Transverse colon (tissue), 4 donors: ENCODE measurements at regions not wholly inside any gene's neighbourhood (a gene's known extent, or its start where the extent isn't known, plus 50 kb on each side); places are given as distances from the start of the nearest gene placed in this dataset.

Source experiments
- CTCF ChIP-seq, 5 experiments: fragments of 200-600 bp in 3 of 5; fragments of 450-650 bp in 2 of 5; sonication (generic) in 3 of 5; IDR thresholded peaks; 1 replicate in 2 of 5; 2 replicates in 3 of 5; pipeline ENCODE4 v1.5.1; 2016 to 2017; ENCODE audit warnings: antibody characterized with exemption in 5 of 5, inconsistent platforms in 3 of 5, mild to moderate bottlenecking in 2 of 5, moderate library complexity in 1 of 5
- EP300 ChIP-seq: sonication (generic); formaldehyde crosslinking; IDR thresholded peaks from one replicate; pipeline ENCODE4 v1.6.1; 2017; ENCODE audit warnings: antibody characterized with exemption, low read depth
- POLR2A ChIP-seq: fragments of 450-650 bp; IDR thresholded peaks from one replicate; pipeline ENCODE4 v1.6.1; 2016; ENCODE audit warnings: antibody characterized with exemption, mild to moderate bottlenecking, moderate library complexity
- POLR2AphosphoS5 ChIP-seq, 3 donors: sonication (generic); formaldehyde crosslinking; IDR thresholded peaks; one replicate each; pipeline ENCODE4 v1.6.1; 2016; ENCODE audit warnings: antibody characterized with exemption in 3 of 3

- TF ChIP-seq CTCF (IDR thresholded peaks at IDR 0.05), result no peak
- no peak for TF ChIP-seq POLR2A
- TF ChIP-seq POLR2AphosphoS5 (IDR thresholded peaks at IDR 0.05), result no peak
- TF ChIP-seq EP300, result no peak
Measured at GRCh38 chr1:58917436-58917835, 133.6 kb upstream of the JUN start.
